Suprapubic skin (tissue), 4 donors: ENCODE measurements at regions not wholly inside any gene's neighbourhood (a gene's known extent, or its start where the extent isn't known, plus 50 kb on each side); places are given as distances from the start of the nearest gene placed in this dataset.

Source experiments
- DNase-seq, 2 donors: peaks; one replicate each; pipeline ENCODE4 v3.0.0-alpha.2; 2019; ENCODE audit warnings: low spot score in 2 of 2
- H3K27ac ChIP-seq: fragments of 200-600 bp; sonication (generic); one replicate; pipeline ENCODE4 v1.5.1; 2019
- H3K27me3 ChIP-seq: fragments of 200-600 bp; sonication (generic); one replicate; pipeline ENCODE4 v1.5.1; 2019
- H3K36me3 ChIP-seq: fragments of 200-600 bp; sonication (generic); one replicate; pipeline ENCODE4 v1.5.1; 2019
- H3K4me1 ChIP-seq: fragments of 200-600 bp; sonication (generic); one replicate; pipeline ENCODE4 v1.5.1; 2019
- H3K4me3 ChIP-seq: fragments of 200-600 bp; sonication (generic); one replicate; pipeline ENCODE4 v1.5.1; 2019; ENCODE audit warnings: mild to moderate bottlenecking
- H3K9me3 ChIP-seq: fragments of 200-600 bp; sonication (generic); one replicate; pipeline ENCODE4 v1.5.1; 2019
- CTCF ChIP-seq, 2 donors: fragments of 200-600 bp in 1 of 2; fragments of 450-650 bp in 1 of 2; sonication (generic) in 1 of 2; IDR thresholded peaks; one replicate each; pipeline ENCODE4 v1.5.1; 2016 to 2019; ENCODE audit warnings: antibody characterized with exemption in 2 of 2, mild to moderate bottlenecking in 1 of 2, moderate library complexity in 1 of 2
- EP300 ChIP-seq: sonication (generic); formaldehyde crosslinking; IDR thresholded peaks from one replicate; pipeline ENCODE4 v1.6.1; 2017; ENCODE audit warnings: antibody characterized with exemption
- POLR2A ChIP-seq, 2 donors: fragments of 450-650 bp; IDR thresholded peaks; one replicate each; pipeline ENCODE4 v1.6.1; 2017; ENCODE audit warnings: antibody characterized with exemption in 2 of 2, mild to moderate bottlenecking in 2 of 2, moderate library complexity in 2 of 2
- POLR2AphosphoS5 ChIP-seq, 3 donors: sonication (generic); formaldehyde crosslinking; IDR thresholded peaks; one replicate each; pipeline ENCODE4 v1.6.1; 2017; ENCODE audit warnings: antibody characterized with exemption in 3 of 3
- WGBS: methylation state at CpG from one replicate; pipeline ENCODE4 v1.1.5; 2018; 5-methylcytosine and 5-hydroxymethylcytosine counted together

- TF ChIP-seq EP300 (no peak), CTCF (IDR thresholded peaks at IDR 0.05) (no peak), POLR2AphosphoS5 (IDR thresholded peaks at IDR 0.05) (no peak), POLR2A (IDR thresholded peaks at IDR 0.05) (no peak)
- 86% methylated on average over 7 of the region's 7 CpGs for WGBS
- Histone ChIP-seq H3K36me3 (no peaks in the 10 kb centered on the region), H3K27me3 (no peaks in the 10 kb centered on the region), H3K27ac (no peak overlapping the region), H3K4me1 (peaks cover 68% of the 10 kb centered on the region), H3K9me3 (no peaks in the 10 kb centered on the region), H3K4me3 (no peak overlapping the region)
- DNase-seq = no peak
Measured at GRCh38 chr20:23149623-23150279, 63.6 kb upstream of the CD93 start.

- no peaks in the 10 kb centered on the region for H3K36me3 ChIP-seq
- TF ChIP-seq POLR2A (IDR thresholded peaks at IDR 0.05) (no peak), EP300 (no peak), POLR2AphosphoS5 (IDR thresholded peaks at IDR 0.05) (no peak), CTCF (IDR thresholded peaks at IDR 0.05) (no peak)
- H3K27me3 ChIP-seq = no peaks in the 10 kb centered on the region
- H3K4me3 ChIP-seq = no peak overlapping the region
- WGBS = 94% methylated on average over 8 of the region's 10 CpGs
- peak in 1 of 2 donors; percentile 46 for DNase-seq
- peaks cover 75% of the 10 kb centered on the region for H3K4me1 ChIP-seq
- H3K27ac ChIP-seq = peak overlapping the region; percentile 73
- H3K9me3 ChIP-seq = no peaks in the 10 kb centered on the region
Measured at GRCh38 chr20:23148731-23149570, 62.8 kb upstream of the CD93 start.

GRCh38 chr20:23147964-23148730 is 62.0 kb upstream of the CD93 start:
- peak; percentile 83 to 87 for DNase-seq
- H3K4me3 ChIP-seq = no peak overlapping the region
- H3K27me3 ChIP-seq = no peaks in the 10 kb centered on the region
- H3K4me1 ChIP-seq = peaks cover 77% of the 10 kb centered on the region
- no peaks in the 10 kb centered on the region for H3K36me3 ChIP-seq
- no peak for TF ChIP-seq EP300
- no peak for TF ChIP-seq CTCF (IDR thresholded peaks at IDR 0.05)
- TF ChIP-seq POLR2A (IDR thresholded peaks at IDR 0.05) = no peak
- TF ChIP-seq POLR2AphosphoS5 (IDR thresholded peaks at IDR 0.05) = peak in 1 of 3 donors; percentile 36
- H3K9me3 ChIP-seq = no peaks in the 10 kb centered on the region
- WGBS = 51% methylated on average over 9 of the region's 9 CpGs
- peak overlapping the region; percentile 73 for H3K27ac ChIP-seq

GRCh38 chr20:23147647-23147963 is 61.5 kb upstream of the CD93 start:
- no peak for DNase-seq
- WGBS = 53% methylated on average over 4 of the region's 4 CpGs
- TF ChIP-seq POLR2AphosphoS5 (IDR thresholded peaks at IDR 0.05) = no peak
- Histone ChIP-seq H3K27ac (peak overlapping the region; percentile 12), H3K9me3 (no peaks in the 10 kb centered on the region), H3K36me3 (no peaks in the 10 kb centered on the region), H3K4me1 (peaks cover 83% of the 10 kb centered on the region), H3K4me3 (no peak overlapping the region), H3K27me3 (no peaks in the 10 kb centered on the region)

- Histone ChIP-seq H3K27me3 (no peaks in the 10 kb centered on the region), H3K4me3 (no peak overlapping the region), H3K9me3 (no peaks in the 10 kb centered on the region), H3K36me3 (no peaks in the 10 kb centered on the region), H3K4me1 (peaks cover 88% of the 10 kb centered on the region), H3K27ac (peak overlapping the region; percentile 12)
- WGBS = 61% methylated on average over 7 of the region's 7 CpGs
- peak in 1 of 2 donors; percentile 37 for DNase-seq
- TF ChIP-seq EP300 (no peak), POLR2AphosphoS5 (IDR thresholded peaks at IDR 0.05) (no peak), POLR2A (IDR thresholded peaks at IDR 0.05) (no peak), CTCF (IDR thresholded peaks at IDR 0.05) (no peak)
Measured at GRCh38 chr20:23146857-23147637, 60.9 kb upstream of the CD93 start.
